T-helper 2 cell treated with Interferon-gamma antibody and Interleukin-4, amounts not matched to agents 5 μg/mL and 100 μg/mL, for 36 hours (primary cell): ENCODE measurements at regions not wholly inside any gene's neighbourhood (a gene's known extent, or its start where the extent isn't known, plus 50 kb on each side); places are given as distances from the start of the nearest gene placed in this dataset.

Experiments
- DNase-seq: peaks from one replicate; pipeline ENCODE4 v3.0.0; 2021; ENCODE audit warnings: low spot score
- H3K27ac Mint-ChIP-seq: one replicate; pipeline ENCODE4 v1.8.0; 2021; ENCODE audit warnings: mild to moderate bottlenecking, mixed read lengths
- H3K27me3 Mint-ChIP-seq: one replicate; pipeline ENCODE4 v1.8.0; 2021; ENCODE audit warnings: low read depth, mixed read lengths
- H3K36me3 Mint-ChIP-seq: one replicate; pipeline ENCODE4 v1.8.0; 2021; ENCODE audit warnings: low read depth, mixed read lengths
- H3K4me1 Mint-ChIP-seq: one replicate; pipeline ENCODE4 v1.8.0; 2021; ENCODE audit warnings: low read depth, mixed read lengths
- H3K4me3 Mint-ChIP-seq: one replicate; pipeline ENCODE4 v1.8.0; 2022; ENCODE audit warnings: mild to moderate bottlenecking, moderate library complexity, mixed read lengths
- H3K9me3 Mint-ChIP-seq: one replicate; pipeline ENCODE4 v1.8.0; 2021; ENCODE audit warnings: mixed read lengths

DNA sequence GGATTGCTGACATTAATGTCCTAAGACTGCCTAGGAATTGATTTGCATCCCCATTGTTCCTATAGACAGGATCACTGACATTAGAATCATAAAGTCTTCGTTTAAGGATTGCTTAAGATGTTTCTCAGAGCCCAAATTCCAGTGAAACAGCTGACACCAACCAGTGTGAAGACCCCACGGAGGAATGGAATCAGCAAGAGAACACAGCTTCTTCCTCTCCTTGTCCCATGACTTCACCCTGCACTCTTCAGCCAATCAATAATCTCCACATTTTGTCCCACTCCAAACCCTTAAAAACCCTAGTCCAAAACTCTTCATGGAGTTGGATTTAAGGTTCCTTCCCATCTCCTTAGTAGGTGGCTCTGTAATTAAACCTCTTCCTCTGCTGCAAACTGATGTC lies 157.0 kb upstream of the NDUFV2 start:
- no peak for DNase-seq
- Mint-ChIP-seq H3K27ac (no peak overlapping the region), H3K9me3 (no peaks in the 10 kb centered on the region), H3K36me3 (no peaks in the 10 kb centered on the region), H3K4me1 (no peaks in the 10 kb centered on the region), H3K4me3 (no peak overlapping the region), H3K27me3 (no peaks in the 10 kb centered on the region)

DNA sequence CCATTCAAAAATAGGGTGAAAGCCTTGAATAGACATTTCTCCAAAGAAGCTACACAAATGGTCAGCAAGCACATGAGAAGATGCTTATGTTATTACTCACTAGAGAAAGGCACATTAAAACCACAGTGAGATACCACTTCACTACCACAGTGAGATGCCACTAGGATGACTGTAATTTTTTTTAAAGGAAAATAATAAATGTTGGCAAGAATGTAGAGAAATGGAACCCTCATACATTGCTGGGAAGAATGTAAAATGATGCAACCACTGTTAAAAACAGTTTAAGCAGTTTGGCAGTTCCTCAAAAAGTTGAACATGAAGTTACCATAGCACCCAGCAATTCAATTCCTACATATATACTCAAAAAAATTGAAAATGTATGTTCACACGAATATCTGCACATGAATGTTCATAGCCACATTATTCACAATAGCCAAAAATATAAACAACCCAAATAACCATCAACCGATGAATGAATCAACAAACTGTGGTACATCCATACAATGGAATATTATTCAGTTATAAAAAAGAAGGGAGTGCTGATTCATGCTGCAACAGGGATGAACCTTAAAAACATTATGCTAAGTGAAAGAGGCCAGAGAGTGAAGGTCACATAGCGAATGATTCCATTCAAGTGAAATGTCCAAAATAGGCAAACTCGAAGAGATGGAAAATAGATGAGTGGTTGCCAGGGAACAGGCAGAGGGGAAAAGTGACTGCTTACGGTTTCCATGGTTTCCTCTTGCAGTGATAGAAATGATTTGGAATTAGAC lies 156.2 kb upstream of the NDUFV2 start:
- no peak overlapping the region for H3K27ac Mint-ChIP-seq
- no peaks in the 10 kb centered on the region for H3K36me3 Mint-ChIP-seq
- DNase-seq, result no peak

GRCh38 chr18:8947566-8947965 lies 154.9 kb upstream of the NDUFV2 start:
- Mint-ChIP-seq H3K27ac (no peak overlapping the region), H3K4me3 (no peak overlapping the region), H3K4me1 (no peaks in the 10 kb centered on the region), H3K36me3 (no peaks in the 10 kb centered on the region), H3K9me3 (no peaks in the 10 kb centered on the region), H3K27me3 (no peaks in the 10 kb centered on the region)
- no peak for DNase-seq

More for the DNA sequence above, 156.2 kb upstream of the NDUFV2 start:
- no peaks in the 10 kb centered on the region for H3K9me3 Mint-ChIP-seq
- H3K4me1 Mint-ChIP-seq, result no peaks in the 10 kb centered on the region
- no peaks in the 10 kb centered on the region for H3K27me3 Mint-ChIP-seq
- no peak overlapping the region for H3K4me3 Mint-ChIP-seq

- Mint-ChIP-seq H3K4me1 (no peaks in the 10 kb centered on the region), H3K9me3 (no peaks in the 10 kb centered on the region), H3K4me3 (no peak overlapping the region), H3K27ac (no peak overlapping the region), H3K27me3 (no peaks in the 10 kb centered on the region), H3K36me3 (no peaks in the 10 kb centered on the region)
- DNase-seq, result no peak
Measured at GRCh38 chr18:8948011-8948410, 154.5 kb upstream of the NDUFV2 start.

GRCh38 chr18:8948471-8949149 lies 153.9 kb upstream of the NDUFV2 start:
- Mint-ChIP-seq H3K4me1 (no peaks in the 10 kb centered on the region), H3K27me3 (no peaks in the 10 kb centered on the region), H3K36me3 (no peaks in the 10 kb centered on the region), H3K27ac (no peak overlapping the region), H3K9me3 (no peaks in the 10 kb centered on the region), H3K4me3 (no peak overlapping the region)
- DNase-seq, result no peak

DNA sequence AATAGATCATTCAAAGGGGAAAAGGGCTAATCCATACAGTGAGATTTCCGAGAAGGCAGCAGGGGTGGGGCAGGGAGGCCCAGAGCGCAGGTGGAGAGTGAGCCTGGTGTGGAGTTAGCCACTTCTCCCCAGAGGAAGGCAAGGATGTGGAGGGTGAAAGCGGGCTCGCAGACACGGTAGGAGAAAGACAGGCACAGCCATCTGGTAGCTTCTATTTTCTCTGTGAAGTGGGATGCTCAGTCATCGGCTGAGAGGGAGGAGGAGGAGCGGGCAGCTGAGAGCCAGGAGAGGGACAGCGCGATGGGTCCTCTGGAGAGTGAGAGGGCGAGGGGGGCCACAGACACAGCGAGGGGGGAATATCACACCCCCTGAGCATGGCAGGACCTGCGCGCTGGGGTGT lies 153.3 kb upstream of the NDUFV2 start:
- Mint-ChIP-seq H3K9me3 (no peaks in the 10 kb centered on the region), H3K27me3 (no peaks in the 10 kb centered on the region), H3K4me3 (no peak overlapping the region), H3K36me3 (no peaks in the 10 kb centered on the region), H3K27ac (no peak overlapping the region), H3K4me1 (no peaks in the 10 kb centered on the region)
- DNase-seq, result no peak

GRCh38 chr18:8951491-8951890 lies 151.0 kb upstream of the NDUFV2 start:
- Mint-ChIP-seq H3K4me1 (no peaks in the 10 kb centered on the region), H3K27me3 (no peaks in the 10 kb centered on the region), H3K36me3 (no peaks in the 10 kb centered on the region), H3K4me3 (no peak overlapping the region), H3K9me3 (no peaks in the 10 kb centered on the region), H3K27ac (no peak overlapping the region)
- no peak for DNase-seq

DNA sequence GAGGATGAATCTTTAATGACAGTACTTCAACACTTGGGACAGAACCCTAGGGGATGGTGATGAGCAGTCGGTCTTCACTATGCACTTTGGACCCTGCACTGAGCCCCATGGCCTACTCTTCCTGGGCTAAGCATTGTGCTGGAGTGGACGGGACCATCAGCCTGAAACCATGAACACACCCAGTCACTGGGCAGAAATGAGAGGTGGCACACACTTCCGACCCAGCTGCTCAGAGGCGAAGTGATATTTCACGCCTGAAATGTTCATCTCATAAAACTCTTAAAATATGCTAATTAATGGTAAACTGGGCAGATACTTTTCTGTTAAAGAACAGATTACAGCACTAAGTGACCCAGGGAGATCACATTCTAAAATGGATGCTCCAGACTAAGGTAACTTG lies 150.3 kb upstream of the NDUFV2 start:
- Mint-ChIP-seq H3K4me1 (no peaks in the 10 kb centered on the region), H3K27me3 (no peaks in the 10 kb centered on the region), H3K4me3 (no peak overlapping the region), H3K36me3 (no peaks in the 10 kb centered on the region), H3K9me3 (no peaks in the 10 kb centered on the region), H3K27ac (no peak overlapping the region)
- DNase-seq, result no peak

DNA sequence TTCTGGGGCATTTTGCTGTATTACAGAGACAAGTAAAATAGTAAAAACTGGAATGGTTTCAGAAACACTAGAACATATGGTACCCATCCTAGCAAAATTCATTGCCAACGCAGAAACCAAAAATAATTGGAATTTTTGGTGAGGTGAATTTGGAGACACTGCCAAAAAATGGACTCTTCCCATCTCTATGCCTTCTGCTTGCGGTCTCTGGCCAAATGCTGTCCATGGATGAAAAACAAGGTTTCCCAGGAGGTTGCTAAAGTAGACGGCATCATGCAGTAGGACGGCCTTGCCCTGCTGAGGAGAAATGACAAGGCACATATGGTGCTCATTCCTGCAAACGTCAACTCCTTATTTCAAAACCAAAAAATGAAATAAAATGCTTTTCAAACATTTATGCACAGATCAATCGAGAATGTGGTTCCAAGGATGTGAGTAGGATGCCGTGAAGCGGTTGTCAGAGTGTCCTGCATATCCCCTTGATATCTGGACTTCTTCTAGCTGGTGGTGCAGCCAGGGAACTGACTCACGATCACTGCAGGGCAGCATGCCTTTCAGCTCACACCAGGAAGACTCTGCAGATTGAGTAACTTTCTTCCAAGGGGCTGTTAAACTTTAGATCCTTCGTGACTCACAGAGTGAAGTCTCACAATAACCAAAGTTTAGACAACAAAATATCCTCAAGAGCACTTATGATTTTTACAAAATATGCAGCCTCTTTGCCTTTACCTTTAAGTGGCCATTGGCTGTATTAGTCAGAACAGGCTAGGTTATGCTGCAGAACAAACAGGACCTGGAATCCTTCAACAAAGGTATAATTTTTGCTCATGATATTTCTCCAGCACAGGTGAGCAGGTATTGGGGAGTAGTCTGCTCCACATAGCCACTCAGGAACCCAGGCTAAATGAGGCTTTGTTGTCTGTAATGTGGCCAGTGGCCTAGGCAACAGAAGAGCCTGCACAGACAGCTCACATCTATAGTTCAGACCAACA lies 149.4 kb upstream of the NDUFV2 start:
- Mint-ChIP-seq H3K4me1 (no peaks in the 10 kb centered on the region), H3K4me3 (no peak overlapping the region), H3K9me3 (no peaks in the 10 kb centered on the region), H3K27me3 (no peaks in the 10 kb centered on the region), H3K27ac (no peak overlapping the region), H3K36me3 (no peaks in the 10 kb centered on the region)
- DNase-seq, result no peak

GRCh38 chr18:8957731-8958130 lies 144.8 kb upstream of the NDUFV2 start:
- peaks cover 6% of the 10 kb centered on the region for H3K27me3 Mint-ChIP-seq
- H3K36me3 Mint-ChIP-seq, result no peaks in the 10 kb centered on the region
- H3K4me3 Mint-ChIP-seq, result no peak overlapping the region
- no peak overlapping the region for H3K27ac Mint-ChIP-seq
- no peaks in the 10 kb centered on the region for H3K4me1 Mint-ChIP-seq
- no peak for DNase-seq
- H3K9me3 Mint-ChIP-seq, result no peaks in the 10 kb centered on the region

GRCh38 chr18:8958660-8959059 lies 143.8 kb upstream of the NDUFV2 start:
- no peaks in the 10 kb centered on the region for H3K4me1 Mint-ChIP-seq
- peaks cover 6% of the 10 kb centered on the region for H3K27me3 Mint-ChIP-seq
- H3K27ac Mint-ChIP-seq, result no peak overlapping the region
- no peak for DNase-seq
- H3K9me3 Mint-ChIP-seq, result no peaks in the 10 kb centered on the region
- H3K4me3 Mint-ChIP-seq, result no peak overlapping the region
- H3K36me3 Mint-ChIP-seq, result no peaks in the 10 kb centered on the region

DNA sequence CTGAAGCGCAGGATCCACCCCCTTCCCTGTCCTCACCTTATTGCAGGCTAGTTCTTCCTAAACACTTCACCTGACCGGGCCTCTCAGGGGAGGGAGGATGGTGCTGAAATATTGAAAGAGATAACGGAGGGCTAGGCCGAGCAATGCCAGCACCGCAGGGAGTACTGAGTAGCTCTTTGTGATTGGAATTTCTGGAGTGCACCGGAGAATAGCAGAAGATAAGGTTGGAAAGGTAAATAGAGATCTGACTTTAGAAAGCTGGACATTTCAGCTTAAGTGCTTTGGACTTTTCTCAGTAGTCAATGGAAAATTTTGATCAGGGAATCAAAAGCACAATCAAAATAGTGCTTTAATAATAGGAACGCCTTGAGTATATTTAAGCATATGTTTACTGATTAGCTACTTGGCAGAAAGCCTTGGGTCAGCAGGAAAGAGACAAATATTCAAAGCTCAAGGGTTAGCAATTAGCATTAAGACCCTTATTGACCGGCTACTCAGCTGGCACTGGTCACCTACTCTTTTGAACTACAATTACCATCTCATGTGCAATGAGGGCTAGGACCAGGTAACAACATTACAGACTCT lies 142.9 kb upstream of the NDUFV2 start:
- Mint-ChIP-seq H3K27ac (no peak overlapping the region), H3K36me3 (no peaks in the 10 kb centered on the region), H3K9me3 (no peaks in the 10 kb centered on the region), H3K27me3 (peaks cover 6% of the 10 kb centered on the region), H3K4me1 (no peaks in the 10 kb centered on the region), H3K4me3 (no peak overlapping the region)
- DNase-seq, result no peak

DNA sequence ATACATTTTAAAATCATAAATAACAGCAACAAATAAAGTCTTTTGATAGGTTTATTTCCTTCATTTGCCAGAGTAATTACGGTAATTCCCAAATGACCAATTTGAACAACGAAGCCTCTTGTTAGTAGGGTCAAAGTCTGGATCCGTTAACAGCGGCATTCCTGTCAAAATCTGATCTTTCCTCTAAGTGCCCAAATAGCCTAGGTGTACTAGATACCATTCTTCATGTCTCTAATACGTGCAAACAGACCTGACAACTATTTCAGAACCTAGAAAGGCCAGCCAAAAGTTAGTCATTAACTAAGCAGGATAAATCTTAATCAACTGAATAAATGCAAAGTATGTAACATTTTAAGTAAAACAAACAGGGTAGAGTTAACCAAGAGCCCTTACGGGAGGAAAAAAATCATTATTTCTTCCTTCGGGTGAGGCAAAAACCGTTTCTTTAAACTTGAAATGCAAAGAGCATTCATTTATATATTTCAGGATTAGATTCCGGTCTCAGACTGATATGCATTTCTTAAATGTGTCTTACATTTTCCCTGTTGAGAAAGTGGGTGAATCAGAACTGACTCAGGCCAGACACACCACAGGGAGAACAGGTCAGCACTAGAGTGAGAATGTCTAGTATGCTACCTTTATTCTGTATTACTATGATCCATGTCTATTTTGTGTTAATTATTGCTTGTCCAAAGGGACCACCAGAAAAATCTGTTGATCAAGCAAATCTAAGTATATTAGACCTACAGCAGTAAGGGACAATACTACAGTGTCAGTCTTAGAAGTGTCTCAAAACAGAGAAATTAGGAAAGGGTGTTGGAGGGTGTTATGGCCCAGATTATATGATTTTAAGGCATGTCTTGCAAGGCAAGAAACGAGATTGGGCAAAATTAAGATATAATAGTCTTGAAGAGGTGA lies 141.5 kb upstream of the NDUFV2 start:
- no peaks in the 10 kb centered on the region for H3K4me1 Mint-ChIP-seq
- no peak overlapping the region for H3K4me3 Mint-ChIP-seq
- no peak for DNase-seq
- H3K27ac Mint-ChIP-seq, result no peak overlapping the region
- peaks cover 6% of the 10 kb centered on the region for H3K27me3 Mint-ChIP-seq
- no peaks in the 10 kb centered on the region for H3K36me3 Mint-ChIP-seq
- H3K9me3 Mint-ChIP-seq, result no peaks in the 10 kb centered on the region
